GM18498 (cell line): ENCODE measurements at regions not wholly inside any gene's neighbourhood (a gene's known extent, or its start where the extent isn't known, plus 50 kb on each side); places are given as distances from the start of the nearest gene placed in this dataset.

Experiments used
- ATAC-seq: cut with Tn5 transposase; IDR thresholded peaks from one replicate; pipeline ENCODE4 v1.9.1; 2021; ENCODE audit warnings: mild to moderate bottlenecking, moderate library complexity; ENCODE audit not compliant: unreplicated experiment

- ATAC-seq: no peak
These were observed 294.6 kb upstream of the ZSWIM2 start for GRCh38 chr2:187143537-187143936.

GRCh38 chr2:187139469-187139868 lies 290.5 kb upstream of the ZSWIM2 start:
- ATAC-seq: no peak

DNA sequence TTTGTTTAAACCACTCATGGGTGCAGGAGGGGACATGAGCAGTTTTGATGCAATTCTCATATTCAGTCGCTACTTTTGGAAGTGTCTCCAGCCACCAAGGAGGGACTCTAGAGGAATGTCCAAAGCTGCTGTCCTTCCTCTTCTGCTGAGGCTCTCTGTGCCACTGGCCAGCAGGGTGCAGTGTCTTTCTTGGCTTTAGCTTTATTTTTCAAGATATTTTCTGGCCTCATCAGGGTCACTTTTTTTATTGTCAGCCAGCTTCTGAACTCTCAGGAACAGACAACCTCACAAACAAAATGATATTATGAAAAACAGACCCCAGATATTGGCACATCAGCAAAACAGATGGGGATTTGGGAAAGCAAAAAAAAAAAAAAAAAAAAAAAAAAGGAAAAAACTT lies 289.3 kb upstream of the ZSWIM2 start:
- no peak for ATAC-seq

- no peak for ATAC-seq
These were observed 287.7 kb upstream of the ZSWIM2 start for GRCh38 chr2:187136646-187137045.

DNA sequence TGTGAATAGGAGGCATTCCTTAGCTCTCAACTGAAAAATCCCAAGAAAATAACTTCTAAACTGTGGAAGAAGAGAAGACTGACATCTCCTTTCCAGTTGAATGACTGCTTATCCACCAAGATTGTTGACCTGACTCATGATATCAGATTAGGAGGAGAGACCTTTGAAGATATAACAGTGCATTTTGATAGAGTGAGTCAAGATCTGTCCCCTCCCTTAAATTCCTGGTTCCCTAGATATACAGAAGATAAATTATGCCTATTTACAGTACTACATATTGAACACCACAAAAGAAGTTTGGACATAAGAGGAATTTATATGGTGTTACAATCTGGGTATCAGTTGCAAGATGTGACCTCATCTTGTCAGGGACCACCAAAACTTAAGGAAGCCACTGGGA lies 285.3 kb upstream of the ZSWIM2 start:
- no peak for ATAC-seq

GRCh38 chr2:187129868-187130267 lies 280.9 kb upstream of the ZSWIM2 start:
- ATAC-seq: no peak

GRCh38 chr2:187129306-187129705 lies 280.3 kb upstream of the ZSWIM2 start:
- no peak for ATAC-seq

- ATAC-seq: no peak
These were observed 277.5 kb upstream of the ZSWIM2 start for GRCh38 chr2:187126247-187127005.

DNA sequence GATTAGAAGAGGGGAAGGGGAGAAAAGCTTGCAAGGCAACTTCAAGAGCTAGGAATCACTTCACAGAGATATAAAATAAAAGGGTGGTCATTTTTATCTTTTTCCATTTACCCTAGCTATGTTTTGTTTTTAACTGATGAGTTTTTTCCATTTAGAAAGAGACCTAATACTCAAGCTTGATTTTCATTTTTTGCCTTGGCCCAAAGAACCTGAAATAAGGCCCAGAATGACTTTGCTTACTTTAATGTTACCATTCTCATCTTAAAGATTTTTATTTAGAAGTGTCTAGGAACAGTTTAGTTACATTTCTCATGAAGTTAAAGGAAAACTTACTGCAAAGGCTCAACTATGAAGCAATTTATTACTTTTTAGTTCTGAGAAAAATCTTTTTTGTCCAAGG lies 276.3 kb upstream of the ZSWIM2 start:
- ATAC-seq: no peak

- ATAC-seq: no peak
These were observed 275.6 kb upstream of the ZSWIM2 start for GRCh38 chr2:187124529-187124928.

- no peak for ATAC-seq
These were observed 269.5 kb upstream of the ZSWIM2 start for GRCh38 chr2:187118331-187119099.

- no peak for ATAC-seq
These were observed 268.5 kb upstream of the ZSWIM2 start for GRCh38 chr2:187117483-187117882.

- no peak for ATAC-seq
These were observed 266.7 kb upstream of the ZSWIM2 start for GRCh38 chr2:187115627-187116026.

DNA sequence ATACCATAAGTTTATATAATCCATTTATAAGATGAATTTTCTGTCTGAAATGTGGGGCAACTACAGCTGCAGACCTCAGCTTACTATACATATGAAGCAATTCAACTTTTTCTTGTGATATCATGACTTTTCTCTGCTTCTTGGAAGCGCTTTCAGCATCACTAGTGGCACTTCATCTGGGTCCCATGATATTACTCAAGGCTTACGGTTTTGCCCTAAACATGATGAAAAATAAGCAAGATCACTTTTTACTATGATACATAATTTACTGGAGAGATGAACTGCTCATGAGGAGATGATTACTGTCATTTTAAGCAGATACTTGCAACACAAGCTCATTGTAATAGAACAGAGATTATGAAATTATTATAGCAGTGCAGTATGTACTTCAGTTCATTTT lies 258.0 kb upstream of the ZSWIM2 start:
- ATAC-seq: no peak

DNA sequence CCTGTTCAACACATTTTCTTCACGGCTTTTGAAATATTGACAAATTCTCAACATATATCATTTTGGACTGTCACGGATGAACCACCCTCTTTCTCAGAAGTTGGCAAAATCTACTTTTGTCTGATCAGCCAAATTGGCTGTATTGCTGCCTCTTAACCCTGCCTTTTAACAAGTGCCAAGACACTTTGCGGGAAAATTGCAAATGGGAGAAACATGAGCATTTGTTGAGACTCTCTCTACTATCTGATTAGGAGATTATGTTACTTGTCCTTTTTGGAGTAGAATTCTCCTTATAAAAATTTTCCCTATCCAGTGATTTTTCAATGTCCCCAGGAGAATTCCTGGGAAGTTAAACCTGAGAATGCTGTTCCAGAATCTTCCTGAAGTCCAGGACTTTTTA lies 256.2 kb upstream of the ZSWIM2 start:
- no peak for ATAC-seq

DNA sequence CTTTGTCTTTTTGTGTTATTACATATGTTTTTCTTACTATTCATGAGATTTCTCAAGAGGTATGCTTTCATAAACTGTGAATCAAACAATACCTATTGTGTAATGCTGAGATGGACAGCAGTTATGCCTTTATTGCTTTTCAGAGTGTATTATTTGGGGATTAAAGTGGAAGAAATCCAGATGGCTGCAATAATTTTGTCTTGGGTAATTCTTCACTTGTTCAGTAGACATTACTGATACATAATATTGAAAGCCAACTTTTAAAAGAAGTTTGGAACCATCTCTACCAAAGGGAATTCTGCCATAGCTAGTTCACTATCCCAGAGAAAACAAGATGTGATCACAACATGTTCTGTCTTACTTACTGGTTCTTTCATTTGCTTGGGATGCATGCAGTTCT lies 253.4 kb upstream of the ZSWIM2 start:
- ATAC-seq: no peak

DNA sequence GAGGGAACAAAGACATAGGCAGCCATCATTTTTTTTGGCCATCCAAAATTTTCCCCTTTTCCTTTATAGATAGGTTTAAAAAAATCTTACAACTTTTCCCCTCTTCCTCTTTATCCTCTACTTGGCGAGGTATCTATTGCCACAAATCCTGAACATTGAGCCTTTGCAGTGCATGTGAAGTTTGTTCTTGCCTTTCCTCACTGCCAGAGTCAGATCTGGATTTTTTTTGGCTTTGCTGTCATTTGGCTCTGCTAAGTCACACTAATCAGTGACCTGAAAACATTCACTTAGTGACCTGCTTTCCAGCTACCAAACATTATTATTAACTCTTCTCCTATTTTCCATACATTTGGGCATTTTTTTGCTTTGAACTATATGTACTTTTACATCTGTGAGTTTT lies 249.2 kb upstream of the ZSWIM2 start:
- no peak for ATAC-seq

DNA sequence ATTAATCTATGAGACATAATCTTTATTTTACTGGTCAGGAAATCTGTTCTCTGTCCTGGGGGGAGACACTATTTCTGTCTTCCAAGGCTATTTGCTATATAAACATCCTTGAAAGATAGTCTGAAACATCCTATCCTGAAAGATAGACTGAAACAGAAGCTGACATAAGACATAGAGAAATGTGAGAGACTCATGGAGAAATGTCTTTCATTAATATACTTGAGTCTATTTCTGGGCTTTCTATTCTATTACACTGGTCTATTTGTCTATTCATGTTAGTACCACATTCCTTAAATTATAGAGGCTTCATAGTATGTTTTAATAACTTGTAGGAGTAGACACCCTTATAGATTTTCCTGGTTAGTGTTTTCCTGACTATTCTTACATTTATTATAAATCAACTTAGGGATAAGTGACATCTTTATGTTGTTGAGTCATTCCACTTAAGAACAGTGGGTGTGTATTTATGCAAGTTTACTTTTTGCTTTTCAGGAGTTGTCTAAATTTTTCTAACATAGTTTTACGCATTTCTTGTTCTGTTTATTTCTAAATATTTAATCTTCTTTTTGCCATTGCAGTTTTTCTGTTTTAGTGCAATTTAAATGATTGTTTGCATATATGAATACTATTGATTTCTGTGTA lies 244.9 kb upstream of the ZSWIM2 start:
- ATAC-seq: no peak

GRCh38 chr2:187091664-187092063 lies 242.7 kb upstream of the ZSWIM2 start:
- ATAC-seq: no peak

DNA sequence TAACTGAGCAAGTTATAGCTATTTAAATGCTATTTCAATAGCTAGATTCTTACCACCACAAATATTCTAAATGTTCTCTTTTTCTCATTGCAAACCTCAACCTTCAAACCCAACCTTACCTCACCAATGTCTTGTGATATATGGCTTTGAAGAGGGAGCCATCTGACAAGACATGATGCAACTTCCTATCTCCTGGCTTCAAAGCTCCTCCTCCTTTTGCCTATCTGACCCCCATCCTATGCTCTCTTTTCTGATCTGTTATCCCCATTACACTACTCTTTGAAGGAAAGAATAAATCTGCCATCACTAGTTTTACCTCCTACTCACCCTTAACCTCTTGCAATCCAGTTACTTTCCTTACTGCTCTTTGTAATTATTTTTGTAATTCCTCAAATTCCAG lies 235.6 kb upstream of the ZSWIM2 start:
- no peak for ATAC-seq

DNA sequence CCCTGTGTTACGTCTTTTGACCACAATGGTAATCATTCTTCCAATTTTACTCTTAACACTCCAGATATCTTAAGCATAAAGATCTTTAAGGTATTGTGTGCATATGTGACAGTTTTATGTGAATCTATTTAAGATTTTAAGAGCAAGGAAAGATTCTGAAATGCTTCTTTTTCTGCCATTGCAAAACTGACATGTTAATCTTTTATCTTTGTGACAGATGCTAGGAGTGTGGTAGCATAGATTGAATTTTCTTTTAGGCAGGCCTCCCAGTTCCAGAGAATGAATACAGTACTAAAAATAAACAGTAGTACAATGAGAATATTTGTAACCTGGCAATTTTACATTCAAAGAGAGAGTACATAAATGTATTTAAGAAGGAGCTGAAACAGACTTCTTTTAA lies 232.5 kb upstream of the ZSWIM2 start:
- ATAC-seq: no peak

GRCh38 chr2:187079901-187080300 lies 230.9 kb upstream of the ZSWIM2 start:
- ATAC-seq: no peak
